ENCODE measurements at regions not wholly inside any gene's neighbourhood (a gene's known extent, or its start where the extent isn't known, plus 50 kb on each side); places are given as distances from the start of the nearest gene placed in this dataset.

GRCh38 chr14:96661244-96661969 lies 135.8 kb upstream of the VRK1 start:
- H3K4me1 Mint-ChIP-seq, result peaks cover 3% of the 10 kb centered on the region; the same call in 2 of the 3 replicates
- ATAC-seq (no peak), DNase-seq (ENCODE audit: low spot score) (no peak)
- Histone ChIP-seq H3K4me2 (no peak overlapping the region), H3K36me3 (ENCODE audit: insufficient read depth) (no peaks in the 10 kb centered on the region), H3K27me3 (ENCODE audit: insufficient read depth) (no peaks in the 10 kb centered on the region), H3F3A (replicated peaks; ENCODE audit: low read depth) (no peaks in the 10 kb centered on the region), H3K4me1 (ENCODE audit: insufficient read depth) (no peaks in the 10 kb centered on the region), H3K79me2 (replicated peaks; ENCODE audit: insufficient read depth) (no peaks in the 10 kb centered on the region), H3K9me2 (ENCODE audit: insufficient read depth) (no peaks in the 10 kb centered on the region; the same call in 1 of the 2 replicates), H2AFZ (no peak overlapping the region), H3K4me3 (no peak overlapping the region), H4K20me1 (replicated peaks; ENCODE audit: insufficient read depth) (no peaks in the 10 kb centered on the region), H3K27ac (ENCODE audit: low read depth) (no peak overlapping the region)
- no peak overlapping the region for H3K27ac Mint-ChIP-seq
- H3K27me3 Mint-ChIP-seq (ENCODE audit: insufficient read depth, low read depth, poor library complexity), result peaks cover 4% of the 10 kb centered on the region
- TF ChIP-seq, protein P1, sequence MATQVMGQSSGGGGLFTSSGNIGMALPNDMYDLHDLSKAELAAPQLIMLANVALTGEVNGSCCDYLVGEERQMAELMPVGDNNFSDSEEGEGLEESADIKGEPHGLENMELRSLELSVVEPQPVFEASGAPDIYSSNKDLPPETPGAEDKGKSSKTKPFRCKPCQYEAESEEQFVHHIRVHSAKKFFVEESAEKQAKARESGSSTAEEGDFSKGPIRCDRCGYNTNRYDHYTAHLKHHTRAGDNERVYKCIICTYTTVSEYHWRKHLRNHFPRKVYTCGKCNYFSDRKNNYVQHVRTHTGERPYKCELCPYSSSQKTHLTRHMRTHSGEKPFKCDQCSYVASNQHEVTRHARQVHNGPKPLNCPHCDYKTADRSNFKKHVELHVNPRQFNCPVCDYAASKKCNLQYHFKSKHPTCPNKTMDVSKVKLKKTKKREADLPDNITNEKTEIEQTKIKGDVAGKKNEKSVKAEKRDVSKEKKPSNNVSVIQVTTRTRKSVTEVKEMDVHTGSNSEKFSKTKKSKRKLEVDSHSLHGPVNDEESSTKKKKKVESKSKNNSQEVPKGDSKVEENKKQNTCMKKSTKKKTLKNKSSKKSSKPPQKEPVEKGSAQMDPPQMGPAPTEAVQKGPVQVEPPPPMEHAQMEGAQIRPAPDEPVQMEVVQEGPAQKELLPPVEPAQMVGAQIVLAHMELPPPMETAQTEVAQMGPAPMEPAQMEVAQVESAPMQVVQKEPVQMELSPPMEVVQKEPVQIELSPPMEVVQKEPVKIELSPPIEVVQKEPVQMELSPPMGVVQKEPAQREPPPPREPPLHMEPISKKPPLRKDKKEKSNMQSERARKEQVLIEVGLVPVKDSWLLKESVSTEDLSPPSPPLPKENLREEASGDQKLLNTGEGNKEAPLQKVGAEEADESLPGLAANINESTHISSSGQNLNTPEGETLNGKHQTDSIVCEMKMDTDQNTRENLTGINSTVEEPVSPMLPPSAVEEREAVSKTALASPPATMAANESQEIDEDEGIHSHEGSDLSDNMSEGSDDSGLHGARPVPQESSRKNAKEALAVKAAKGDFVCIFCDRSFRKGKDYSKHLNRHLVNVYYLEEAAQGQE (IDR thresholded peaks at IDR 0.05; ENCODE audit: unreplicated experiment), result no peak
- TF ChIP-seq EZH2 (IDR thresholded peaks at IDR 0.05; ENCODE audit: low read depth, unreplicated experiment) (no peak), CREB1 (CRISPR knock-in tag; IDR thresholded peaks at IDR 0.05; ENCODE audit: low read depth) (no peak), POLR2AphosphoS5 (IDR thresholded peaks at IDR 0.05; ENCODE audit: low read depth) (no peak), JUNB (IDR thresholded peaks at IDR 0.05; ENCODE audit: unreplicated experiment) (no peak), NANOG (IDR thresholded peaks at IDR 0.05; ENCODE audit: borderline replicate concordance) (no peak), EZH2phosphoT487 (IDR thresholded peaks at IDR 0.05; ENCODE audit: unreplicated experiment) (no peak)
- TF ChIP-seq, protein P2, sequence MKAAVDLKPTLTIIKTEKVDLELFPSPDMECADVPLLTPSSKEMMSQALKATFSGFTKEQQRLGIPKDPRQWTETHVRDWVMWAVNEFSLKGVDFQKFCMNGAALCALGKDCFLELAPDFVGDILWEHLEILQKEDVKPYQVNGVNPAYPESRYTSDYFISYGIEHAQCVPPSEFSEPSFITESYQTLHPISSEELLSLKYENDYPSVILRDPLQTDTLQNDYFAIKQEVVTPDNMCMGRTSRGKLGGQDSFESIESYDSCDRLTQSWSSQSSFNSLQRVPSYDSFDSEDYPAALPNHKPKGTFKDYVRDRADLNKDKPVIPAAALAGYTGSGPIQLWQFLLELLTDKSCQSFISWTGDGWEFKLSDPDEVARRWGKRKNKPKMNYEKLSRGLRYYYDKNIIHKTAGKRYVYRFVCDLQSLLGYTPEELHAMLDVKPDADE (IDR thresholded peaks at IDR 0.05), result no peak
- H3K36me3 Mint-ChIP-seq (ENCODE audit: low read depth), result peaks cover 3% of the 10 kb centered on the region
- peaks cover 12% of the 10 kb centered on the region; the same call in 2 of the 3 replicates for H3K9me3 Mint-ChIP-seq
- H3K4me3 Mint-ChIP-seq, result no peak overlapping the region

GRCh38 chr14:96662116-96662970 lies 134.8 kb upstream of the VRK1 start:
- no peak for ATAC-seq
- H3F3A ChIP-seq (replicated peaks; ENCODE audit: low read depth), result no peaks in the 10 kb centered on the region
- TF ChIP-seq NANOG (IDR thresholded peaks at IDR 0.05; ENCODE audit: borderline replicate concordance) (no peak), POLR2AphosphoS5 (IDR thresholded peaks at IDR 0.05; ENCODE audit: low read depth) (no peak)
- TF ChIP-seq, protein P1 (IDR thresholded peaks at IDR 0.05; ENCODE audit: unreplicated experiment), result no peak

More at GRCh38 chr14:96662116-96662970, 134.8 kb upstream of the VRK1 start:
- Mint-ChIP-seq H3K27ac (no peak overlapping the region), H3K27me3 (ENCODE audit: insufficient read depth, low read depth, poor library complexity) (peaks cover 4% of the 10 kb centered on the region), H3K36me3 (ENCODE audit: low read depth) (peaks cover 3% of the 10 kb centered on the region), H3K4me1 (peaks cover 3% of the 10 kb centered on the region; the same call in 2 of the 3 replicates), H3K9me3 (peaks cover 12% of the 10 kb centered on the region; the same call in 2 of the 3 replicates), H3K4me3 (no peak overlapping the region)
- H3K4me1 ChIP-seq (ENCODE audit: insufficient read depth), result no peaks in the 10 kb centered on the region
- no peak overlapping the region for H3K4me3 ChIP-seq
- H3K9me2 ChIP-seq (ENCODE audit: insufficient read depth), result no peaks in the 10 kb centered on the region
- H3K27ac ChIP-seq (ENCODE audit: low read depth), result no peak overlapping the region
- 0 out of 2 replicates have a peak overlapping the region, but pooled peaks have one; percentile 76 for H2AFZ ChIP-seq
- no peaks in the 10 kb centered on the region for H3K79me2 ChIP-seq (replicated peaks; ENCODE audit: insufficient read depth)
- DNase-seq (ENCODE audit: low spot score), result no peak
- H3K36me3 ChIP-seq (ENCODE audit: insufficient read depth), result no peaks in the 10 kb centered on the region
- no peaks in the 10 kb centered on the region for H3K27me3 ChIP-seq (ENCODE audit: insufficient read depth)
- H3K4me2 ChIP-seq, result no peak overlapping the region
- no peaks in the 10 kb centered on the region for H4K20me1 ChIP-seq (replicated peaks; ENCODE audit: insufficient read depth)

Measured in GM23338 (cell line).